Stimulated activated CD8-positive, alpha-beta memory T cell treated with anti-CD3 and anti-CD28 coated beads, Interleukin-15, amount 100 ng/mL, for 48 hours (primary cell): ENCODE measurements at regions not wholly inside any gene's neighbourhood (a gene's known extent, or its start where the extent isn't known, plus 50 kb on each side); places are given as distances from the start of the nearest gene placed in this dataset.
"Not testable (repeated sequence)": the region's sequence is repeated elsewhere in the genome, so short reads cannot be mapped to it uniquely, and the experiment has no call there.

ENCODE experiments used
- DNase-seq, 2 donors: peaks; one replicate each; pipeline ENCODE4 v3.0.0-alpha.2; 2020; ENCODE audit warnings: low read depth in 2 of 2

GRCh38 chr15:53033709-53034108 lies 243.6 kb upstream of the ONECUT1 start:
- DNase-seq = no peak

- DNase-seq = no peak
These were observed 241.3 kb upstream of the ONECUT1 start for GRCh38 chr15:53031469-53031868.

DNA sequence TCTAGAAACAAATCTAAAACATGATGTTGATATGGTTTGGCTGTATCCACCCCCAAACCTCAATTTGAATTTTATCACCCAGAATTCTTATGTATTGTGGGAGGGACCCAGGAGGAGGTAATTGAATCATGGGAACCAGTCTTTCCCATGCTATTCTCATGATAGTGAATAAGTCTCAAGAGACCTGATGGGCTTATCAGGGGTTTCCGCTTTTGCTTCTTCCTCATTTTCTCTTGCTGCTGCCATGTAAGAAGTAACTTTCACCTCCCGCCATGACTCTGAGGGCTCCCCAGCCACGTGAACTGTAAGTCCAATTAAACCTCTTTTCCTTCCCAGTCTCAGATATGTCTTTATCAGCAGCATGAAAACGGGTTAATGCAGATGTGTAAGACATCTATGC lies 232.7 kb upstream of the ONECUT1 start:
- no peak for DNase-seq

DNA sequence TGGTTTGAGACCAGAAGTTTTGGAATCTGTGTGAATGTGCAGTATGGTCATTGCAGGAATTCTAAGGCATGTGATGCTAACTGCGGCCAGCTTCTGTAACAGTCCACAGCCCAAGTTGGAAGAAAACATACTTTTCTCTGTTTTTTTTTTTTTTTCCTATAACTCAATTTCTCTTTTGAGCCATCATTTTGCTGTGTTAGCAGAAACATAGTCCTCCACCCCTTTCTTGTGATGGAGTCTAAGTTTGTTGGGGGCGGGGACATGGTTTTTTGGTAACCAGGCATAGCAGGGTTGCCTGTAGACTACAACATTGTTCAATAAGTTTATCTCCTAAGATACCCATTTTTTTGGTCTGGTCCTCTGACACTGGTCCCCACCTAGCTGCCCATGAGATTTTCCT lies 223.2 kb upstream of the ONECUT1 start:
- no peak for DNase-seq

DNA sequence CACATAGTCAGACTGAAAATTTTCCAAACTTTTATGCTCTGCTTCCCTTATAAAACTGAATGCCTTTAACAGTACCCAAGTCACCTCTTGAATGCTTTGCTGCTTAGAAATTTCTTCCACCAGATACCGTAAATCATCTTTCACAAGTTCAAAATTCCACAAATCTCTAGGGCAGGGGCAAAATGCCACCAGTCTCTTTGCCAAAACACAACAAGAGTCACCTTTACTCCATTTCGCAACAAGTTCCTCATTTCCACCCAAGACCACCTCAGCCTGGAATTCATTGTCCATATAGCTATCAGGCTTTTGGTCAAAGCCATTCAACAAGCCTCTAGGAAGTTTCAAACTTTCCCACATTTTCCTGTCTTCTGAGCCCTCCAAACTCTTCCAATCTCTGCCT lies 221.6 kb upstream of the ONECUT1 start:
- not testable (repeated sequence) for DNase-seq

GRCh38 chr15:53009093-53009492 lies 219.0 kb upstream of the ONECUT1 start:
- no peak for DNase-seq

- DNase-seq = no peak
These were observed 210.3 kb upstream of the ONECUT1 start for GRCh38 chr15:53000409-53000808.

- no peak for DNase-seq
These were observed 207.0 kb upstream of the ONECUT1 start for GRCh38 chr15:52997123-52997522.

GRCh38 chr15:52994290-52994689 lies 204.2 kb upstream of the ONECUT1 start:
- DNase-seq = no peak

DNA sequence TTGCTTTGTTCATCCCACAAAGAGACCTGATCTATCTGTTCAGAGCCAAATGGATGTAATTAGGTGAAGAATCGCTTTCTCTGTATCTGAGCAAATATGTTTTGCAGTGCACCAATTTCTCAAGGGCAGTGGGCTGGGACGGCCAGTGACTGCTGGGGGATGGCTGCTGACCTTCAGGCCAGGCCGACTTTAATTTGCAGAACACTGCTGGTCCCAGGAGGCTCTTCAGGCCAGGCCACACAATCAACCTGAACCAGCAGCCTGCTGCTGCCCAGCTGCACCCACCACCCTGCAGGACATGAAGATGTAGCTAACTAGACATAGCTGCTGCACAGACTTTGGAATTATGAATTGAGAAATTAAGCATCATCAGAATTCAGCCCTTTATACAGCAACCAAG lies 194.4 kb upstream of the ONECUT1 start:
- DNase-seq = no peak

- DNase-seq = no peak
These were observed 190.3 kb upstream of the ONECUT1 start for GRCh38 chr15:52980446-52980845.

GRCh38 chr15:52976516-52977075 lies 186.5 kb upstream of the ONECUT1 start:
- no peak for DNase-seq

- no peak for DNase-seq
These were observed 185.9 kb upstream of the ONECUT1 start for GRCh38 chr15:52975941-52976449.

DNA sequence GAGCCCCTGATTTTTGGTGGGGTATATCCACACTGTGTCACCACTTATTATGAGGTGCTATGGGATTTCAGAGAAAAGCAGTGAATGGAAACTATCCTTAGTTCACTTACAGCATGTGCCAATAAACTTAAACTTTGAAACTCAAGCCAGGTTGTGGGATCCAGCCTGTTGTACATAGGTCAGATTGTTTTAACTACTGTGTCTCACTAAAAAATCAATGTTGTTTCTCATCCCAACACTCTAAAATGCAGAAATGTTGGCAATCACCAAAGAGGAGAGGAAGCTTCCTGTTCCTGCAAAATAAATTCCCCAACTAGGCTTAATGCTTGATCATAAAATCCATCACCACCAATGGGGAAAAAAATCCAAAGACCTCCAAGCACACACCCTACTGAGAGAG lies 173.7 kb upstream of the ONECUT1 start:
- no peak for DNase-seq

DNA sequence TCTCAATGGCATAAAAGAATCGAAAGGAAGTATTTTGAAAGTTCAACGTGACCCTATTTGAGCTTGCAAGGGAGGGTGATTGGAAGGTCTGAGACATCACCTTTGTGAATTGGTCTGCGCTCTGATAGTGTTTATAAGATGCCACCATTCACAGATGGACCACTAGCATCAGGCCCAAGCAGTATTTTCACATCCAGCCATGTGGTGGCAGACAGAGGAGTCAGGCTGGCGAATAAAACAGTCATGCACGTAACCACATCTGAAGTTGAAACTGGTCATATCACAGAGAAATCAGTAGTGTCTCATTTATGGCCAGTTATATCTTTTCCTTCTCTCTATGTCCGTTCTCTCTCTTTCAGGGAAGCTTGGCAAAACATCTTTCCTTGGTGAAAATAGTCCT lies 170.1 kb upstream of the ONECUT1 start:
- no peak for DNase-seq

GRCh38 chr15:52943746-52944145 lies 153.6 kb upstream of the ONECUT1 start:
- DNase-seq = no peak

DNA sequence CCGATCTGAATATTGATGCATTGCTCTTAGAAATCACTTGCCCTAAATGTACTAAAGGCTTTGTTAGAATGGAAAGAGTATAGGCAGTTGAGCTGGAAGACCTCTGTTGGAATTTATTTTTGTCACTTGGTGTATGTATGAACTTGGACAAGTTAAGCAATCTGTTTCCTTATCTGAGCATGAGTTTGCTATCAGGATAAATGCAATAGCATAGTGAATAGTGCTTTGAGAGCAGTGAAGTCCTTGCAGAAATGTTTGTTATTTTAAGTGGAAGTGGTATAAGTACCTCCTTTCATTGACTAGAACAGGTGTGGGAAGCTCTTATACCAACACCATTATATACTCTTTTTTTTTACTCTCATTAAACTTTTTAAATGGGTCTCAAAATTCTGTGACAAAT lies 146.4 kb upstream of the ONECUT1 start:
- no peak for DNase-seq

DNA sequence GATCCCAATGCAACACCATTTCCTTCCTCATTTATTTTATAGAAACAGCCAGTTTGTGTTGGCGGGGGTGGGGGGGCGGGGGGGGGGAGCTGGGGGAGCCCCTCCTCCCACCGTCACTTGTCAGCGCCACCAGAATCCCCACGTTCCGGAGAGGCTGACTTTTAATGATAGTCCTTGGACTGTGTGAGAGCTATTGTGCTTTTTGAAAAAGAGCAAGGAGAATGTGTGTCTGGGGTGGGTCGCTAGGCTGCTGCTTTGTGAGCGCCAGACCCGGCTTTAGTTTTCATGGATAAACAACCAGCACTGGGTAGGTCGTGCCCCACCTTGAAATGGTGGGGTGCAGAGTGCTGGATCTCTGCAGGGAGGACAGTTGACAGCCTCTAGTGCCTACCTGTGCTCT lies 135.0 kb upstream of the ONECUT1 start:
- DNase-seq = no peak

GRCh38 chr15:52924630-52925029 lies 134.5 kb upstream of the ONECUT1 start:
- DNase-seq = no peak

GRCh38 chr15:52923626-52924025 lies 133.5 kb upstream of the ONECUT1 start:
- DNase-seq = no peak

DNA sequence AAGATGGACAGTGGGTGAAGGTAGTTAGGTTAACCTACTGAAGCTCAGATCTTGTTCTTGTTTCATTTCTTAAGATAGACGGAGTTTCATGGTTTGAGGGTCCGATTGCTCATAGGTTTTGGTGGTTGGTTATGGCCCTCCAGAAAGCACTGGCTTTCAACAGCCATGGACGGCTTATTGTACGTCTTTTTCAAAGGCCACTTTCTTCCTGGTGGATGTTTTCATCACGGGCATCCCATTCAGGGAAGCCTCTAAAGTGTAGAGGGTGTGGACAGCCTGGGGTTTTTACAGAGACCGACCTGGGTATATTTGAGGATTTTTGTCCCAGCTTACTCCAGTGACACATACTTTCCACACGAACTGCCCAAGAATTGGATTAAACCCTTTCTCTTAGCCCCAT lies 132.7 kb upstream of the ONECUT1 start:
- no peak for DNase-seq

GRCh38 chr15:52912172-52912571 lies 122.0 kb upstream of the ONECUT1 start:
- no peak for DNase-seq

GRCh38 chr15:52893338-52893737 lies 103.2 kb upstream of the ONECUT1 start:
- no peak for DNase-seq

DNA sequence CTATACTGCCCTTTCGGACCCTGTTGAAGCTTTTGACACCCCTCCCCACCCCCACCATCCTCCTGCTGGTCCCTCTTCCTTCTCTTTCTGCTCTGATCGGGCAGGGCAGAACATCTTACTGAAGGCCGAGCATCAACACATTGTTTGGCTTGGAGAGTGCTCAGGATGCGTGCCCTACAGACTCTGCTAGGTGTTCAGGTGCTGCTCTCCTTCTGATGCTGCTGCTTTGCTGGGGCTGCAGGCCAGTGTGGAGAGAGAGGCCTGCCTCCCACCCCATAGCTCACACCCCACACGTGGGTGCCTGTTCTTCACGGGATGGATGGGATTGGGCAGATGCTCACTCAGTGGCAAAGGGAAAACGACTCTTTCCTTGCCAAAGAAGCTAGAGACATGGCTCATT lies 89.8 kb upstream of the ONECUT1 start:
- DNase-seq = no peak
